GM19023 (cell line): ENCODE measurements at regions not wholly inside any gene's neighbourhood (a gene's known extent, or its start where the extent isn't known, plus 50 kb on each side); places are given as distances from the start of the nearest gene placed in this dataset.
"Not testable (repeated sequence)": the region's sequence is repeated elsewhere in the genome, so short reads cannot be mapped to it uniquely, and the experiment has no call there.

Experiments used
- ATAC-seq: cut with Tn5 transposase; IDR thresholded peaks from one replicate; pipeline ENCODE4 v1.9.1; 2021; ENCODE audit warnings: mild to moderate bottlenecking, moderate library complexity; ENCODE audit not compliant: unreplicated experiment

- ATAC-seq = no peak
Measured at GRCh38 chr7:113030489-113030888, 56.1 kb downstream of the GPR85 start.

DNA sequence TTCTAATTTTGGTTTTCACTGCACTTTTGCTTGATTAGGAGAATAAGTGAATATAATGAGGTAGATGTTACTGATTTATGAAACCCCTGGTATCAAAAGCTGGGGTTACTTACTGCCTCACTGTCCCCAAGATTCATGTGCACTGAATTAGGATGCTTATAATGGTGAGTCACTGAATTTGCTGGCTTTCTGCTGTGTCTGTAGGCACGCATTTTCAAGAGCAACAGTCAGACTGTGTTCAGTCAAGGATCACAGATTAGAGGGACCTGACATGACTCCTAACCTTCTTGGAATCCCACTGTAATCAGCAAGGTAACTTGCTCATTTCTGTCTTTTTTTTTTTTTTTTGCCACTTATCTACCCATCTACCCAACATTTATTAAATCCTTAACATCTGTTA, 59.7 kb downstream of the GPR85 start:
- ATAC-seq = no peak

DNA sequence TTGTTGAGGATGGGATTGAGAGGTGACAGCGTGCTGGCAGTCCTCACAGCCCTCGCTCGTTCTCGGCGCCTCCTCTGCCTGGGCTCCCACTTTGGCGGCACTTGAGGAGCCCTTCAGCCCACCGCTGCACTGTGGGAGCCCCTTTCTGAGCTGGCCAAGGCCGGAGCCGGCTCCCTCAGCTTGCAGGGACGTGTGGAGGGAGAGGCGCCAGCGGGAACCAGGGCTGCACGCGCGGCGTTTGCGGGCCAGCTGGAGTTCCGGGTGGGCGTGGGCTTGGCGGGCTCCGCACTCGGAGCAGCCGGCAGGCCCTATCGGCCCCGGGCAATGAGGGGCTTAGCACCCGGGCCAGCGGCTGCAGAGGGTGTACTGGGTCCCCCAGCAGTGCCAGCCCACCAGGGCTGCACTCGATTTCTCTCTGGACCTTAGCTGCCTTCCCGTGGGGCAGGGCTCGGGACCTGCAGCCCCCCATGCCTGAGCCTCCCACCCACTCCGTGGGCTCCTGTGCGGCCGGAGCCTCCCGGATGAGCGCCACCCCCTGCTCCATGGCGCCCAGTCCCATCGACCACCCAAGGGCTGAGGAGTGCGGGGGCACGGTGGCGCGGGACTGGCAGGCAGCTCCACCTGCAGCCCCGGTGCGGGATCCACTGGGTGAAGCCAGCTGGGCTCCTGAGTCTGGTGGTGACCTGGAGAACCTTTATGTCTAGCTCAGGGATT, 69.3 kb downstream of the GPR85 start:
- ATAC-seq = not testable (repeated sequence)

DNA sequence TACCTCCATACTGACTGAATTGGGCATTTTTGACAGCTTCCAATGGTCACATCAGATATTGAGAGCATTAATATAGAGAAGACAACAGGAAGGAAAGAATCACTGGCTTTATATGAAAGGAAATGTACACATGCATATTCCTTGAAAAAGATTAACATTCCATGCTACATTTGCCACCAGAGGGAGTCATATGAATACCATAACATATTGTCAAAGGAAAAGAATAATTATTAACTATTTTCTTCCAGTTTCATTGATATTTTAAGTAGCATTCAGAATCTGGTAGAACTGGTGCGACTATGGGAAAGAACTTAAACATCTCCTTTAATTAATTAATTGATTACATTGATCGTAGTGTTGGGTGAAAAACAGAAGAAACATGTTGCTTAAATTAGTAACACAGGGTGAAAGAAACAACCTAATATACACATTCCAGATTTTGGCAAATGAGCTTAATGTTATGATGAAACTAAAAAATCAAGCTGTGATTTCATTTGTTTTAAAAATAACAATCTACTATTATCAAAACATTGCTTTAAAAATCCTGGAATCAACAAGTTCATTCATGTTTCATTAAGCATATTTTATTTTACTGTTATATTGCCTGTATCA, 71.5 kb downstream of the GPR85 start:
- ATAC-seq = no peak

DNA sequence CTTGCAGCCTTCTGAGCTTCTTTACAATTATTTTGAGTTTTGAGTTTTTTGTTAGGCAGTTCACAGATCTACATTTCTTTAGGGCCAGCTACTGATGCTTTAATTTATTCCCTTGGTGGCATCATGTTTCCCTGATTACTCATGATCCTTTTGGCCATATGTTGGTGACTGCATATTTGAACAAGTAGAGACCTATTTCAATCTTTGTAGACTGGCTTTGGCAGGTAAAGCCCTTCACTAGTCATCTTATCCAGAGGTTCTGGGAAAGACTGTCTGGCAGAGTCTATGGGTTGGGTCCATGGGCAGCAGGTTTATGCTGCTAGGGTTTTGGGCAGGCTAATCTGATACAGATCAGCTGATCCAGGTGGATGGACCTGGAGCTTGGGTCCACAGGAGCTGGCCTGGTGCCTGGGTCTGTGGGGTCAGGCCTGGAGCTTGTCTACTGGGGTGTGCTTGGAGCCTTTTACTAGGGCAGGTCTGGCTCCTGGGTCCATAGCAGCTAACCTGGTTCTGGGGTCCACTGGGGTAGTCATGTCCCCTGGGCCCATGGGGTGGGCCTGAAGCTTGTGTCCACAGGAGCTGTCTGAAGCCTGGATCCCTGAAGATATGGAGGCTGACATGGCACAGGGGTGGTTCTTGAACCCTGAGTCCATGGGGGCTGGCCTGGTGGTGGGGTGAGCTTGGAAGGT, 72.7 kb downstream of the GPR85 start:
- no peak for ATAC-seq

- not testable (repeated sequence) for ATAC-seq
Measured at GRCh38 chr7:113012862-113013261, 73.8 kb downstream of the GPR85 start.

DNA sequence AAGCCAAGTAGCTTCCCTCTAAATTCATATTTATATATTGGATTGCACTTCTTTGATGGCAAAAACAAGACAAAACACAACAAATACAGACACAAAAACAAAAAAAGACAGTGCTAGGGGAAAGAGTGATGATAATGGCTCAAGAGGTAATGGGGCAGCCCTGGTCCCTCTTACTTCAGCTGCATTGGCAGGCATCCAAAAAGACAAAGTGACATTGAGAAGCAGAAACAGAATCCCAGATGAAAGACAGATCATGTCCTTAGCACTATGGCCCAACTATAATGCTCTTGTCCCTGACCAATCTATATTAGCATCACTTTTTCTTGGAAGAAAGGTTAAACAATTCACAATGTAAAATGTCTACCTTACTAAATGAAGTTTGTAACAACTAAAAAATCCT, 76.2 kb downstream of the GPR85 start:
- ATAC-seq = no peak

DNA sequence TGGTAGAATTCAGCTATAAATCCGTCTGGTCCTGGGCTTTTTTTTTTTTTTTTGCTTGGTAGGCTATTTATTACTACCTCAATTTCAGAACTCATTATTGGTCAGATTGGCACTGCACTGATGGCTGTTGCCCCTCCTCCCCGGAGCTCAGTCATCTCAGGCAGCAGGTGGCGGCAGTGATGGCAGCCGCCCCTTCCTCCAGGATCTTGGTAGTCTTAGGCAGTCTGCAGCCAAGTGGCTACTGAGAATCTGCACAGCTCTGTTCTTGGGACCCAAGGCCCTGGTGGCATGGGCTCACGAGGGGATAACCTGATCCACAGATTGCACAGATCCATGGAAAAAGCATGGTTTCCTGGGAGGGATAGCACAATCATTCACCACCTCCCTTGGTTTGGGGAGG, 77.9 kb downstream of the GPR85 start:
- ATAC-seq = no peak

DNA sequence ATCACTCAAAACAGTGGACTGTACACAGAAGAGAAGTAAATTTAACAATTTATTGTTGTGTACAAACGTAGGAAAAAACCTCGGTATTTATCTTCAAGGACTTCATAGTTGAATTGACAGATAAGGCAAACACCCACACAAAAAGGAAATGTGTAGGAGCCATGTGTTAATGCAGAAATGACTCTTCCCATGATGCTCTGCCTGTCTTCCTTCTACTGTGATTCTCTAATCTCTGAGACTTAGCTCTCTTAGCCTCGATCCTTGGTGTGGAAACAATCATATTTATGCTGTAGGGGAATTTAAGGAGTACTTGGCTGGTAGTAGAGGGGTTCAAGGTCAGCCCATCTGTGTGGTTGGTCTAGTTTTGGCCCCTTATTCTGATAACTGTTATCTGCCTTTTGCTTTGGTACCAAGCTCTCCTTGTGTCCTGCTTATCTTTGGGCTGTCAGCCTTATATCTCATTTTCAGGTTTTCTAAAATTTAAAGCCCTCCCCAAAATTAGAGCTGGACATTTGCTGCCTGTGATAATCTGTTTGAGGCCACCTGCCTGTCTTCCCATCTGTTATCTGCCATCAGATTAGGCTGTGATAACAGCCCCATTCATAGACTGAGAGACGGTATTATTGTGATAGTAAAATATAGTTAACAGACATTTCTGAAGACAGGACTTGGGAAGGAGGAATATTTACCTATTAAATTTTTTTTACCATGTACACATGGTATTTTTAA, 81.7 kb downstream of the GPR85 start:
- ATAC-seq = no peak

- peak; percentile 62 for ATAC-seq
Measured at GRCh38 chr7:113000316-113001020, 86.2 kb downstream of the GPR85 start.

- ATAC-seq = no peak
Measured at GRCh38 chr7:112997831-112998230, 88.8 kb downstream of the GPR85 start.

- no peak for ATAC-seq
Measured at GRCh38 chr7:112996331-112996871, 90.2 kb downstream of the GPR85 start.

- ATAC-seq = no peak
Measured at GRCh38 chr7:112995059-112995824, 91.4 kb downstream of the GPR85 start.

- ATAC-seq = no peak
Measured at GRCh38 chr7:112994656-112995055, 92.0 kb downstream of the GPR85 start.

- ATAC-seq = no peak
Measured at GRCh38 chr7:112990624-112991023, 96.0 kb downstream of the GPR85 start.

GRCh38 chr7:112989531-112989930, 97.1 kb downstream of the GPR85 start:
- no peak for ATAC-seq

- no peak for ATAC-seq
Measured at GRCh38 chr7:112987171-112987570, 99.5 kb downstream of the GPR85 start.

DNA sequence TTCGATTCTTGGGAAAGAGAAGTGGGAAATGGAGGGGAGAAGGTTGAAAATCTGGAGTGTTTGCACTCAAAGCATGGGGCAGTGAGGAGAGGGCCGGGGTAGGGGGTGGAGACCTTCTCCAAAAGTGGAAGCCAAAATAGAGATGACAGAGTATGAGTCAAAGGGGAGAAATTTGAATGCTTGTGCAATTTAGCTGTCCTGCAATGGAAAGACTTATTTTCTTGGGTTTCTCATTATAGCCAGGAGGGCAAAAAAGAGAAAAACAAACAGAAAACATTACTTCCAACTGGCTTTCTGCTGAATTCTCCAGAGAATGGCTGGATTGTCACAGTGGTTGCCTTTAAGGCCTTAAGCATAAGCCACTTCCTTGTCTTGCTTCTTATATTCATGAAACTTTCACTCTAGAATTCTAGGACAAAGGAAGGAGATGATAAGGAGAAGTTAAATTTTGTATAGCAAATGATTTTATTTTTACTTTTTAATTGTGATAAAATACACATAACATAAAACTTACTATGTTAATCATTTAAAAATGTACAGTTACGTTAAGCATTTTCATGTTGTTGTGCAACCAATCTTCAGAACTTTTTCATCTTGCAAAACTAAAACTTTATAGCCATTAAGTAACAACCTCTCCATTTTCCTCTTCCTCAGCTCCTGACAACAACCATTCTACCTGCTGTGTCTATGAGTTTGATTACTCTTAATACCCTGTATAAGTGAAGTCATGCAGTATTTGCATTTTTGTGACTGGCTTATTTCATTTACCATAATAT, 100.2 kb downstream of the GPR85 start:
- no peak for ATAC-seq

GRCh38 chr7:112985377-112985987, 101.1 kb downstream of the GPR85 start:
- ATAC-seq = no peak
